Pons (tissue), 1 donor: ENCODE measurements at regions not wholly inside any gene's neighbourhood (a gene's known extent, or its start where the extent isn't known, plus 50 kb on each side); places are given as distances from the start of the nearest gene placed in this dataset.

Experiments
- DNase-seq: peaks from one replicate; pipeline ENCODE4 v3.0.0-alpha.2; 2016; ENCODE audit warnings: low spot score

DNA sequence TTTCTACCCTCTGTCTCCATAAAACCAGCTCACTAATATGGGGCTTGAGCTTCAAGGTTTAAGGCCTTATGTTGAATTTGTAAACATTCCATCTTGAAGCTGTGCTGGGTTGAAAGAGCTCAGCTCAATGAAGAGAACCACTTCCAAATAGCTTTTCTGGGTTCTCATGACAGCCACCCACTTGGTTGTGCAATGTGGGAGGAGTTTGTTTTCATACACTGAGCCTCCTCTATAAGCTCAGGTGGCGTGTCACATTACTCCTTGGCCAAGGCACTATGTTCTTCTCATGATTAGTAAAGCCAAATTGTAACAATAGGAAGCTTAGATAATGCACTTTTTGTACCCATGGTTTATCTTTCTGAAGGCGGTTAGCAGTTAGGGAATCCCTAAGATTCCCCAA is 265.6 kb downstream of the PTEN start:
- no peak for DNase-seq

GRCh38 chr10:88130912-88131311 is 267.5 kb downstream of the PTEN start:
- no peak for DNase-seq

DNA sequence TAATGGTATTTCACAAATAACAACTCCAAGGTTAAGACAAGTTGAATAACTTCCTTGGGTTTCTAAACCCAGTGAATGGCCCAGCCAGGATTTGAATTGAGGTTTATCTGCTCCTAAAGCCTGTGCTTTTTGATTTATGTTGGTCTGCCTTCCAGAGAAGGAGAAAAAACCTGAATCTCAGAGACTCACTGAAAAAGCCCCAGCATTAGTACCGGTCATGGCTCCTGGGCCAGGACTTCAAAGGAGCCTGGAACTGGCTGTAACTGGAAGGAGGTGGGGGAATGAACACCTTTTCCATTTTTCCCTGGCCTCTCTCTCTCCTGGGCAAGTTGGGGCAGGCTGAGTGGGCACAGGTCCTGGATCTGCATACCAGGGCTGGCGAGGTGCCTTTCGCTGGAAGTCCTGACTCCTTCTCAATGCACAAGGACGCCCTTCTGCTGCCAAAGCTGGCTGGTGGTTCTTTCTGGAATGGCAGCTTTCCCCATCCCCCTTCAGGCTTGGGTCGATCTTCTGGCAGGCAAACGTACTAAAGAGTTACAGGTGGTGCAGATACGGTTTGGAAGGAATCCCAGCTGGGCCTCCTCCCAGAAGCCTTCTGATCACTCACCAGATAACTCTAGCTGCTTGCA is 268.2 kb downstream of the PTEN start:
- no peak for DNase-seq

DNA sequence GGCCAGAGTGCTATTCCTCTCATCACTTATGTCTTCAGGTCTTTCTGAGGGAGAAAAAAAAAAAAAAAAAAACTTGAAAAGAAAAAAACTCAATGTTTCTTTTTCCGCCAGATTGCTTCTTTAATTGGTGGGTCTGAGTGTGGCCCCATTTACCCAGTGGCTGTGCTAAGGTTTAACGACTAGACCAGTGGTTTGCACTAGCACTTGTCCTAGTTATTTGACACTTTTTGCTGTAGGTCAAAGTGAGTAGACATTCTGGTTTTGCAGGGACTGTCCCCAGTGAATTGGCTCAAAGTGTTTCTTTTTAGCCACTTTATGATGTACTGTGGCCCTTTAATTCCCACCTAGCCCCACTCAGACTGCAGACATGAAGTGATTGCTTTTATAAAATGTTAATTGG is 273.3 kb downstream of the PTEN start:
- DNase-seq = no peak

DNA sequence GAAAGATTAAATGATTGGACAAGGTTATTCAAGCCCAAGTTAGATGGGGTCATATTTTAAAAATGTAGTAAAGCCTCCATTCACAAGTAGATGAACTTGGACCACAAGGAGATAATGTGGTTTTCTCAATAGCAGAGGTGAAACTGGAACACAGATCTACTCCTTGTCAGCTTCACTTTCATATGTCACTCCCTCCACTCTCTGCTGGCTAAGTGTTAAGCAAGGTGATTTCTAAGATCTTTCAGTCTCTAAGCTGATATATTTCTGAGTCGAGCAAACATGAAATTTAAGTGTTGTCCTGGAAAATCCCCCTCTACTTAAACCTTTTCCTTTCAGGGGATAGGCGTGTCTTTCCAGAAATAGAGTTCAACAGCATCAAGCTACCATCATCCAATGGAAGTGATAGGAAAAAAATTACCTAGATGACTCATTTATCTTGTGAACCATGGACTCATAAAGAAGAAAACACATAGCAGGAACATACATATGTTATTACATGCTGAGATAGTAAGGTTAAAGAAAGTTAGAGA is 275.0 kb downstream of the PTEN start:
- no peak for DNase-seq

DNA sequence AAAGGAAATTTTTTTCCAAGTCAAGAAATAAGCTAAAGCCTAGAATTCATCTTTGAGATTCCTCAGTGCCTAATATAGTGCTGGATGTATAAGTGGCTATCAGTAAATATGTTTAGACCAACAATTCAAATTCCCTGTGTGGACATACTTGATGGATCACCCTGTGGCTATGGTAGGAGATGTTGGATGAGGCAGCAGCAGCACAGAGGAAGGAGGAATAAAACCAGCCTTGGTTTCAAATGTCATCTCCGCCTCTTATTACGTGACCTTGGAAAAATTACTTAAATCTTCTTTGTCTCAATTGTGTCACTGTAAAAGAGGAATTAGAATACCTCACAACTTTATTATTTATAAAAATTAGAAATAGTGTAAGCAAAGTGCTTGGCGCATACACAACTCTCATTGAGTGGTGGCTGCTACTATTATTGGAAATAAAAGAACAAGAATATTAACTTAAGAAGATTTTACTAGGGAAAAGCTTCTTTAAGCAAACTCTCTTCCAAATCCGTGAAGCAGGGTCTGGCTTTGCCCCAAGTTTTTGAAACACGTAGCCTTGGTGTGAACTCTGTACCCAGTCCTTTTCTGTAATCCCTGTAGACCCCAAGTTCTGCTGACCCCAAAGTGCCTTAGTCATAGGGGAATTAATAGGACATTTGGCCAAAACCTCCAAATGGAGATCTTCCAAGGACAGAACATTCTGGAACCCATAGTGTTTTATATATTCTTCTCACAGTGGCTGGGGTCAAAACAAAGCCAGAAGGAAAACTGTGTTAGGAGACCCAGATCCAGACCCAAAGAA is 283.8 kb downstream of the PTEN start:
- no peak for DNase-seq

- DNase-seq = no peak
Measured at GRCh38 chr10:88149906-88150305, 286.5 kb downstream of the PTEN start.

- no peak for DNase-seq
Measured at GRCh38 chr10:88150339-88150738, 286.9 kb downstream of the PTEN start.

- no peak for DNase-seq
Measured at GRCh38 chr10:88152728-88153133, 289.3 kb downstream of the PTEN start.

DNA sequence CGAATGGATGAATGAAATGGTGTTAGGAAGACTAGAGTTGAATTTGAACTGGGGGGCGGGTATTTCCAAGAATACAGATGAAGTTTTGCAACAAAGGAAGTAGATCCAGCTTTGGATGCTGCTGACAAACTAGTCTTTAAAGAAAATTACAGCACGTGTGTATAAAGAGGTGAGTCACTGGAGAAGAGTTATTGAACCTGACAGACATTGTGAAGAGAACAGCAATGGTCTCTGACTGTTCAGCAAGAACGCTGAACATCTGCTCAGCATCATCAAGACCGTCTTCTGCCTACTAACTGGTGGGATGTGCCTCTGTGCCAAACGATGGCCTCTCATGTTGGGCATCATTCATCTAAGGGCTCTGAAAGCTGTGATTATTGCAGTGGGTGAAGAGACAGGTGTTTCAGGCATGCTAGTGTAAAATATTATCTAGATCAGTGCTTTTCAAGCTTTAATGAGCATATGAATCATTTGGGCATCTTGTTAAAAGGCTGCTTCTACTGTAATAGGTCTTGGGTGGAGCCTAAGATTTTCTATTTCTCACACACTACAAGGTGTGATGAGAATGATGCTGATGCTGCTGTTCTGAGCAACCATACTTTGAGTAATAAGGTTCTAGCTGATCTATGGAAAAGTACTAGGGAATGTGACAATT is 291.3 kb downstream of the PTEN start:
- DNase-seq = no peak

DNA sequence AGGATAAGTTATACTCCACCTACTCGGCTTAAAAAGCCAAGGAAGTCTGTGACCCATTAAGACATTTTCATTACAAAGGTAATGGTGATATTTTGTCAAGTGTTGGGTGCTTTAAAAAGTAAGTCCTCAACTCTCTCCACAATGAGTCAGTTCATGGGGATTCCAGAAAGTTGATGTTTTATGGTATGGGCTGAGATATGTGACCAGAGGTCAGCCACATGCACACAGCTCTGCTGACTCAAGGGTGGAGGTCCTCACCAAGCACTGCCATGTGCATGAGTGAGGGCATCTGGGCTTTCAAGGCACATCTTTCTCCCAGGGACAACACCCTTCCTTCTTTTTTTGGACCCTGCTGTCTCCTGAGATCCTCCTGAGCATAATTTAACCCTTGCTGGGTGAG is 292.9 kb downstream of the PTEN start:
- DNase-seq = no peak

DNA sequence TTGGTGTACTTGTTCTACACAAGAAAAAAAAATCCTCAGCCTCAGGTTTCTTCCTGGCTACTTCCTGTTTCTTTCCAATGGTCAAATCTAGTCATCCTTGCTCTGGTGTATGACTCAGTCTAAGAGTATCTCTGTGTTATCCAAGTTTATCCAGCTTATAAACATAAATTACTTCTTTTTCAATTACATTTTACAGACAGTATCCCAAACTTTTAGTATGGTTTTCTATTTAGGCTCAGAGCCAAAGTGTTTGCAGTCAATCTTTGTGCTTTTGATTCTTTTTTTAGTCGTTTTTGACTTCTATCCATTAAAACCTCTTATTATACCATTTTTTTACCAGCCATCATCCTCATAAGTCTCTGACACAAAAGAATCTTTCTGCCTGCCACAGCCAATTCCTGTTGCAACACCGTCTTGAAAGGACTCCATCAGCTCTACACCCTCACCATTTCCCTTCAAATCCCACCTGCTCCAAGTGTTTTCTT is 294.6 kb downstream of the PTEN start:
- DNase-seq = no peak

- no peak for DNase-seq
Measured at GRCh38 chr10:88158526-88159122, 295.2 kb downstream of the PTEN start.

DNA sequence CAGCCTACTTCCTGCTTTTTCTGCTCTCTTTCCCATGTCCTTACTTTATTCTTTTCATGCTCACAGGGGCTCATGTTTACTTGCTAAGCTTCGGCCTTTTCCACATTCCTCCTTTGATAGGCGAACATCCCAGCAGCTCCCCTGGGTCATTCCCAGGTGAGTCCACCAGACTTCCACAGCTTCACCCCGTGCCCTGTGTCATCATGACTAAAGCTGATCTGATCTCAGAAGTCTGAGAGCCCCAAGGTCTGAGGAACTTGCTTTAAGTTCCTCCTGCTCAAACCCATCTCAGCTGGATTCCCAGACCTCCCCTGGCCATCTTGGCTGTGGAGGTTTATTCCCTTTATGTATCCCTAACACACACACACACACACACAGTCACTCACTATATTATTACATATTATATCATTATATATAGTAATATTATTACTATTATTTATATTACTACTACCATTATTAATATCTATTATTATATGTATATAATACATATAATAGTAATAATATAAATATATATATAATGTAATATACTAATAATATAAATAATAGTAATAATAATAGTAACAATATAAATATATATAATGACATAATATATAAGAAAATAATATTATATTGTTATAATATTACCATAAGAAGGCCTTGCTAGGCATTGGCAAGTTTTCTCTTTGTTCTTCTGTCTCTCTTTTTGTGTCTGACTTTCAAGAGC is 295.9 kb downstream of the PTEN start:
- DNase-seq = no peak

DNA sequence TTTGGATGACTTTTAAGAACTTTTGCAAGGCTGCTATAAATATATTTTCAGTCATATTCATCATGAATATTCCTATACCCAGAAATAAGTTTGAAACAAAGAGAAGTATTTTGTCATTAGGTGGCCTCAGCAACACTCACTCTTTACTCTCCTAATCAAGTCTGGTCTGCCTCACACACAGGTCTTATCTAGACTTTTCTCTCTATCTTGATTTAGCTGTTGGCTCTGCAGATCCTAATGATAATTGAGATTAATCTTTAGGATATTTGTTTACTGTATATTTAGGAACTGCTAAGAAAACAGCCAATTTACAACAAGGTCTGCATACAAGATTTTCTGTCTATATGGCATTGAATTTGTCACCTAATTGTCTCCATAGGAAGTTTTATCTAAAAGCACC is 297.6 kb downstream of the PTEN start:
- no peak for DNase-seq

DNA sequence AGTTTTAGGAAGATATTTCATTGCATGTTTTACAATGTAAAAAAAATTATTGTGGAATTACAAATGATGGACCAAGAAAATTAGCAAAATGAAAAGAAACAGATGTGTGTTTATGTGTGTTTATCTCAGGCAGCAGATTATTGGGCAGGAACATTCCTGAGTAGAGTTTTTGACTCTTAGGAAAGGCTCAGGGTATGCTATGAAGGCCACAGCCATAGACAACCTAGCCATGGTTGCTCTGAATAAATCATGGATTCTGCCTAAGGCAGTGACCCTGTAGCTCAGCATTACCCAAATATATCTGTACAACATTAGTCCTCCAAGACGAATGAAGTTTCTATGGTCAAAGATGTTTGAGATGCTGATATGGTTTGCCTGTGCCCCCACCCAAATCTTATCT is 298.3 kb downstream of the PTEN start:
- no peak for DNase-seq

- no peak for DNase-seq
Measured at GRCh38 chr10:88162852-88163251, 299.4 kb downstream of the PTEN start.

DNA sequence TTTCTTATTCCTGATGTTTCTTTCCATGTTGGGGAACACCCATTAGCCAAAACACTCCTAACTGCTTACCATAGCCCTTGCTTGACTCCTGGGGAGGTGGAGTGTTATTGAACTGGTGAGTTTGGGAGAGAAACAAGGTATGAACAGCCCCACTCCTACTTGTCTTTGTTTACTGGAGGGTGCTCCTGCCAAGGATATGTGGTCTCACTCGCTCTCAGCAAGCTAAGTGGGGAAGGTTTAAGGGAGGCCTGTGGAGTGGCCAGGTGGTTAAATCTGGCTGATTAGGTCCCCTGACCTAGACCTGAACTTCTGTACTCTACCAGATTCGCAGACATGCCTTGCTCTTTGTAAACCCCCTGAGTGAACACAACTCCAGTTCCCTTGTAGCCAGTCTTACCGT is 300.1 kb downstream of the PTEN start:
- no peak for DNase-seq

GRCh38 chr10:88164471-88164870 is 301.0 kb downstream of the PTEN start:
- no peak for DNase-seq

DNA sequence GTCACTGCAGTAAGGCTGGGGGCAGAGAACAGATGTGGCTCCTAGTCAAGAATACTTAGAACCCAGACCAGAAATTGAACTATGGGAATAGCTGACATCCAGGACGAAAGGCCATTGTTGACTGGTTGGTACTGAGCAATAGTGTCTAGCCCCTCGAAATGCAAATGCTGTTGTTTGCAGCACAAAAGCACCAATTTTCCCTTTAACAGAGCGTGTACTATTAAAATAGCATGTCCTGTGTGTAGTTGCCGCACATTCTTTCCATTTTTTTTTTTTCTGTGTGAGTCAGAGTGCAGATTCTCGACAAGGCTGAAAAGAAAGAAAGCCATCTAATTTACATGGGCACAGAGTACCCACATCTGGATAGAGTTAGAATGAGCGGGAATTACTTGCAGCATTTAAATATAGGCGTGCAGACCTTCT is 302.4 kb downstream of the PTEN start:
- DNase-seq = peak; percentile 77

GRCh38 chr10:88168171-88169036 is 305.0 kb downstream of the PTEN start:
- no peak for DNase-seq
